Parathyroid adenoma (tissue), 2 donors: ENCODE measurements at regions not wholly inside any gene's neighbourhood (a gene's known extent, or its start where the extent isn't known, plus 50 kb on each side); places are given as distances from the start of the nearest gene placed in this dataset.
"Not testable (repeated sequence)": the region's sequence is repeated elsewhere in the genome, so short reads cannot be mapped to it uniquely, and the experiment has no call there.

ENCODE experiments used
- H2AFZ ChIP-seq: fragments of 300-600 bp; sonication (generic); one replicate; pipeline ENCODE4 v1.7.0; 2017; ENCODE audit warnings: antibody characterized with exemption, mild to moderate bottlenecking
- H3K27ac ChIP-seq: fragments of 300-600 bp; sonication (generic); one replicate; pipeline ENCODE4 v1.7.0; 2017
- H3K27me3 ChIP-seq: fragments of 300-600 bp; sonication (generic); one replicate; pipeline ENCODE4 v1.7.0; 2017; ENCODE audit warnings: low read length; ENCODE audit not compliant: control insufficient read depth, insufficient read depth
- H3K36me3 ChIP-seq: fragments of 300-600 bp; sonication (generic); one replicate; pipeline ENCODE4 v1.7.0; 2017; ENCODE audit warnings: low read length; ENCODE audit not compliant: control insufficient read depth, insufficient read depth
- H3K4me1 ChIP-seq: fragments of 300-600 bp; sonication (generic); one replicate; pipeline ENCODE4 v1.7.0; 2017; ENCODE audit warnings: control low read depth
- H3K4me2 ChIP-seq: fragments of 300-600 bp; sonication (generic); one replicate; pipeline ENCODE4 v1.7.0; 2017; ENCODE audit warnings: low read length
- H3K4me3 ChIP-seq: fragments of 300-600 bp; sonication (generic); one replicate; pipeline ENCODE4 v1.7.0; 2017; ENCODE audit warnings: low read depth, low read length
- H3K79me2 ChIP-seq: fragments of 300-600 bp; sonication (generic); one replicate; pipeline ENCODE4 v1.7.0; 2017; ENCODE audit warnings: control low read depth
- H3K9ac ChIP-seq: fragments of 300-600 bp; sonication (generic); one replicate; pipeline ENCODE4 v1.7.0; 2017; ENCODE audit warnings: mild to moderate bottlenecking
- H3K9me3 ChIP-seq: fragments of 300-600 bp; sonication (generic); one replicate; pipeline ENCODE4 v1.7.0; 2017; ENCODE audit warnings: low read length; ENCODE audit not compliant: control insufficient read depth
- TF ChIP-seq, protein P1 (sequence below): fragments of 300-600 bp; sonication (generic); IDR thresholded peaks from one replicate; pipeline ENCODE4 v1.7.0; 2017; ENCODE audit warnings: antibody characterized with exemption, mild to moderate bottlenecking
- donor health status: primary hyperparathyroidism.

DNA sequence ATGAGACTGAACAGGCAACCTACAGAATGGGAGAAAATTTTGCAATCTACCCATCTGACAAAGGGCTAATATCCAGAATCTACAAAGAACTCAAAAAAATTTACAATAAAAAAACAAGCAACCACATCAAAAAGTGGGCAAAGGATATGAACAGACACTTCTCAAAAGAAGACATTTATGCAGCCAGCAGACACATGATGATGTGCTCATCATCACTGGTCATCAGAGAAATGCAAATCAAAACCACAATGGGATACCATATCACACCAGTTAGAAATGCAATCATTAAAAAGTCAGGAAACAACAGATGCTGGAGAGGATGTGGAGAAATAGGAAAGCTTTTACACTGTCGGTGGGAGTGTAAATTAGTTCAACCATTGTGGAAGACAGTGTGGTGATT is 51.7 kb upstream of the PAXBP1 start:
- not testable (repeated sequence) for H3K36me3 ChIP-seq, H3K4me3 ChIP-seq, H3K4me2 ChIP-seq, H3K9ac ChIP-seq, H3K27me3 ChIP-seq, H3K79me2 ChIP-seq, H3K27ac ChIP-seq, H3K4me1 ChIP-seq, H3K9me3 ChIP-seq, H2AFZ ChIP-seq

DNA sequence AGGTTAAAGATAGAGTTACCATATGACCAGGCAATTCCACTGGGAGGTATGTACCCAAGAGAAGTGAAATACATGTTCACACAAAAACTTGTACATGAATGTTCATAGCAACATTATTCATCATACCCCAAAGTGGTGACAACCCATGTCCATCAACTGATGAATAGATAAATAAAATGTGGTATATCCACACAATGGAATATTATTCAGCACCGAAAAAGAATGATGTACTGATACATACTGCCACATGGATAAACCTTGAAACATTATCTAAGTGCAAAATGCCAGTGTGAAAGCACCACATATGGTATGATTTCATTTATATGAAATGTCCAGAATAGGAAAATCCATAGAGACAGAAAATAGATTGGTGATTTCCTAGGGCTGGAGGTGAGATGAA is 53.4 kb upstream of the PAXBP1 start:
- TF ChIP-seq, protein P1, sequence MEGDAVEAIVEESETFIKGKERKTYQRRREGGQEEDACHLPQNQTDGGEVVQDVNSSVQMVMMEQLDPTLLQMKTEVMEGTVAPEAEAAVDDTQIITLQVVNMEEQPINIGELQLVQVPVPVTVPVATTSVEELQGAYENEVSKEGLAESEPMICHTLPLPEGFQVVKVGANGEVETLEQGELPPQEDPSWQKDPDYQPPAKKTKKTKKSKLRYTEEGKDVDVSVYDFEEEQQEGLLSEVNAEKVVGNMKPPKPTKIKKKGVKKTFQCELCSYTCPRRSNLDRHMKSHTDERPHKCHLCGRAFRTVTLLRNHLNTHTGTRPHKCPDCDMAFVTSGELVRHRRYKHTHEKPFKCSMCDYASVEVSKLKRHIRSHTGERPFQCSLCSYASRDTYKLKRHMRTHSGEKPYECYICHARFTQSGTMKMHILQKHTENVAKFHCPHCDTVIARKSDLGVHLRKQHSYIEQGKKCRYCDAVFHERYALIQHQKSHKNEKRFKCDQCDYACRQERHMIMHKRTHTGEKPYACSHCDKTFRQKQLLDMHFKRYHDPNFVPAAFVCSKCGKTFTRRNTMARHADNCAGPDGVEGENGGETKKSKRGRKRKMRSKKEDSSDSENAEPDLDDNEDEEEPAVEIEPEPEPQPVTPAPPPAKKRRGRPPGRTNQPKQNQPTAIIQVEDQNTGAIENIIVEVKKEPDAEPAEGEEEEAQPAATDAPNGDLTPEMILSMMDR = no peak
- Histone ChIP-seq H3K4me2 (no peak overlapping the region), H3K79me2 (no peaks in the 10 kb centered on the region), H3K4me1 (no peaks in the 10 kb centered on the region), H2AFZ (no peak overlapping the region), H3K9me3 (no peaks in the 10 kb centered on the region), H3K9ac (no peak overlapping the region), H3K4me3 (no peak overlapping the region), H3K27me3 (no peaks in the 10 kb centered on the region), H3K36me3 (no peaks in the 10 kb centered on the region), H3K27ac (no peak overlapping the region)

DNA sequence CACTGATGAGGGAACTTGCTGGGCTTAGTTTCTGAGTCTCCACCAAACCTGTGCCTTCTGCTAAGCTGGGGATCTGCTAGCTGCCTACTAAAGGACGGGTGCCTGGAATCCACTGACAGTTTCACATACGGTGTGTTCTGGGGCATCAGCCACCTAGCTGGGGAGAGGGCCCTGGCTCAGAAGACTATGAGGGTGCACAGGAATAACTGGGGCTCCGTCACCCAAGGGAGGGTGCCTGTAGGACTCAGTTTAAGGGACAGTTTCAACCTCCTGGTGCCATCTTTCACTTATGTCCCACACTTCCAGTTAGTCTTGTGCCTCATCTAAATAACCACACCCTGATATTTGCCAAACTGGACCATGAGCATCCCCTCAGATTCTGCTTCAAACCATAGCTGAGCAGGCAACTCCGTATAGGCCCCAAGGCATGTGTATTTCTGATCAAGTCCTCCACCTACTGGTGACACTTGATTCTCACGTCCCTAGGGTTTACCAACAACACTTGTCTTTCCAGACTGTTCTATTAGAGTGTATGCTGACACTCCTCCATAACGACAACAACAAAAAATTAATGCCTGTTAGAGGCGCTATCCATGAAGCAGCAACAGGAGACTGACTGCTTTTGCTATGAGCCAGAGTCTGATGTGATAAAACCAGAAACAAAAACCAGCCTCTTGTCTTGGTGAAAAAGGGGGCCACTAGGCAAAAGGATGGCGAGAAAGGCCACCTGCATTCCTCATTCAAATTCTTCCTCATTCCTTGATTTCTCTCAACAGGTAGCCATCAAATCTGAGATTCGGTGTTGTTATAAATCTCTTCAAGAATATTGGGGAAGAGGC is 55.0 kb upstream of the PAXBP1 start:
- H3K27me3 ChIP-seq = no peaks in the 10 kb centered on the region
- H3K4me2 ChIP-seq = no peak overlapping the region
- H3K27ac ChIP-seq = no peak overlapping the region
- no peaks in the 10 kb centered on the region for H3K4me1 ChIP-seq
- H3K36me3 ChIP-seq = no peaks in the 10 kb centered on the region
- TF ChIP-seq, protein P1 = peak; percentile 15
- no peak overlapping the region for H3K4me3 ChIP-seq
- no peaks in the 10 kb centered on the region for H3K79me2 ChIP-seq
- H2AFZ ChIP-seq = no peak overlapping the region
- H3K9me3 ChIP-seq = no peaks in the 10 kb centered on the region
- no peak overlapping the region for H3K9ac ChIP-seq

DNA sequence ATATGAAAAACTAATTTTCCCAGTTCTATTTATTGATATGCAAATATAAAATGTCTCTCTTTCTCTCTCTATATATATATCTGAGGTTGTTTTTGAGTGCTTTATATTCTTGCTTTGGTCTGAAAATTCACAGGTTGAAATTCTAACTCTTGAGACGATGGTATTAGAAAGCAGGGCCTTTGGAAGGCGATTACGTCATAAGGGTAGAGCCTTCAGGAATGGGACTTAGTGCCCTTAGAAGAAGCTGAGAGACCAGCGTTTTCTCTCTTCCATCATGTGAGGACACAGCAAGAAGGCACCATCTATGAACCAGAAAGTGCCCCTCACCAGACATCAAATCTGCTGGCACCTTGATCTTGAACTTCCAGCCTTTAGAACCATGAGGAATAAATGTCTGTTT is 57.4 kb upstream of the PAXBP1 start:
- Histone ChIP-seq H2AFZ (no peak overlapping the region), H3K36me3 (no peaks in the 10 kb centered on the region), H3K9ac (no peak overlapping the region), H3K79me2 (no peaks in the 10 kb centered on the region), H3K4me2 (no peak overlapping the region), H3K9me3 (no peaks in the 10 kb centered on the region), H3K4me1 (no peaks in the 10 kb centered on the region), H3K27me3 (no peaks in the 10 kb centered on the region), H3K27ac (no peak overlapping the region), H3K4me3 (no peak overlapping the region)
- TF ChIP-seq, protein P1 = no peak

DNA sequence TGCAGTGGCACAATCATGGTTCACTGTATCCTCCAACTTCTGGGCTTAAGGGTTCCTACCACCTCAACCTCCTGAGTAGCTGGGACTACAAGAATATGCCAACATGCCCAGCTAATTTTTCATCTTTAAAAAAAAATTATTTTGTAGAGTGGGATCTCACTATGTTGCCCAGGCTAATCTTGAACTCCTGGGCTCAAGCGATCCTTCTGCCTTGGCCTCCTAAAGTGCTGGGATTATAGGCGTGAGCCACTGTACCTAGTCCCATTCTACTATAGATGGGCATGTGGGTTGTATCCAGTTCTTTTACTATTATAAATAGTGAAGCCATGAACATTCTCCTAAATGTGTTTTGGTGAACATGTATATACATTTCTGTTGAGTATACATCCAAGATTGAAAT is 57.9 kb upstream of the PAXBP1 start:
- Histone ChIP-seq H3K79me2 (no peaks in the 10 kb centered on the region), H3K9ac (no peak overlapping the region), H3K4me2 (no peak overlapping the region), H3K4me3 (no peak overlapping the region), H3K9me3 (no peaks in the 10 kb centered on the region), H3K4me1 (no peaks in the 10 kb centered on the region), H3K36me3 (no peaks in the 10 kb centered on the region), H3K27ac (no peak overlapping the region), H2AFZ (no peak overlapping the region), H3K27me3 (no peaks in the 10 kb centered on the region)
- TF ChIP-seq, protein P1 = no peak

DNA sequence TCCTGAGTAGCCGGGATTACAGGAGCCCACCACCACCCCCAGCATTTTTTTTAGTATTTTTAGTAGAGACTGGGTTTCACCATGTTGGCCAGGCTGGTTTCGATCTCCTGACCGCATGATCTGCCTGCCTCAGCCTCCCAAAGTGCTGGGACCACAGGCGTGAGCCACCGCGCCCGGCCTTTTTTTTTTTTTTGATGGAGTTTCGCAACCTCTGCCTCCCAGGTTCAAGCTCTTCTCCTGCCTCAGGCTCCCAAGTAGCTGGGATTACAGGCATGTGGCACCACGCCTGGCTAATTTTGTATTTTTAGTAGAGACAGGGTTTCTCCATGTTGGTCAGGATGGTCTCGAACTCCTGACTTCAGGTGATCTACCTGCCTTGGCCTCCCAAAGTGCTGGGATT is 60.2 kb upstream of the PAXBP1 start:
- not testable (repeated sequence) for H3K36me3 ChIP-seq, H3K27ac ChIP-seq, H3K4me3 ChIP-seq, H3K9ac ChIP-seq, H3K4me2 ChIP-seq, H3K79me2 ChIP-seq, H2AFZ ChIP-seq, H3K4me1 ChIP-seq, H3K9me3 ChIP-seq, H3K27me3 ChIP-seq
